ENCODE measurements at regions not wholly inside any gene's neighbourhood (a gene's known extent, or its start where the extent isn't known, plus 50 kb on each side); places are given as distances from the start of the nearest gene placed in this dataset.

DNA sequence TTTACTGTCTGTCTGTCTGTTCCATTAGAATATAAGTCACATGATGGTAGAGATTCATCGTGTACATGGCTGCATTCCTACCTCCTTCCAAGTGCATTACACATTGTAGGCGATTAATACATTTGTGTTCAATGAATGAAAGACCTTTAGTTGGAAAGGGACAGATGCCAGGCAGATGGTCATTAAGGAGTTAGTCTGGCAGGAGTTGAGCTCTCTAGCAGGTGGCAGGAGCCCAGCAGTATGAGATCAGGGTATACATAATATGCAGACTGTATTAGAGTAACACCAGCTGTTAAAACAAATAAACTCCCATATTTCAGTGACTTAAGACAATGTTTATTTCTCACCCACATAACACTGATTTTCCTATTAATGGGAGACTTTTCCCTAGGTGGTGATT, 147.7 kb upstream of the LARGE1 start:
- Histone ChIP-seq H3K4me3 (ENCODE audit: low read depth, low read length) (no peak overlapping the region), H3K36me3 (ENCODE audit: control insufficient read depth, insufficient read depth, low read length) (no peaks in the 10 kb centered on the region), H3K27me3 (ENCODE audit: control insufficient read depth, insufficient read depth, low read length) (no peaks in the 10 kb centered on the region)
- TF ChIP-seq, protein P1, sequence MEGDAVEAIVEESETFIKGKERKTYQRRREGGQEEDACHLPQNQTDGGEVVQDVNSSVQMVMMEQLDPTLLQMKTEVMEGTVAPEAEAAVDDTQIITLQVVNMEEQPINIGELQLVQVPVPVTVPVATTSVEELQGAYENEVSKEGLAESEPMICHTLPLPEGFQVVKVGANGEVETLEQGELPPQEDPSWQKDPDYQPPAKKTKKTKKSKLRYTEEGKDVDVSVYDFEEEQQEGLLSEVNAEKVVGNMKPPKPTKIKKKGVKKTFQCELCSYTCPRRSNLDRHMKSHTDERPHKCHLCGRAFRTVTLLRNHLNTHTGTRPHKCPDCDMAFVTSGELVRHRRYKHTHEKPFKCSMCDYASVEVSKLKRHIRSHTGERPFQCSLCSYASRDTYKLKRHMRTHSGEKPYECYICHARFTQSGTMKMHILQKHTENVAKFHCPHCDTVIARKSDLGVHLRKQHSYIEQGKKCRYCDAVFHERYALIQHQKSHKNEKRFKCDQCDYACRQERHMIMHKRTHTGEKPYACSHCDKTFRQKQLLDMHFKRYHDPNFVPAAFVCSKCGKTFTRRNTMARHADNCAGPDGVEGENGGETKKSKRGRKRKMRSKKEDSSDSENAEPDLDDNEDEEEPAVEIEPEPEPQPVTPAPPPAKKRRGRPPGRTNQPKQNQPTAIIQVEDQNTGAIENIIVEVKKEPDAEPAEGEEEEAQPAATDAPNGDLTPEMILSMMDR (IDR thresholded peaks at IDR 0.05; ENCODE audit: insufficient read depth, low read depth, low read length): no peak
- ChIA-PET POLR2A (no interaction called here), CTCF (no interaction called here)
- no peak for DNase-seq (ENCODE audit: low read depth)

DNA sequence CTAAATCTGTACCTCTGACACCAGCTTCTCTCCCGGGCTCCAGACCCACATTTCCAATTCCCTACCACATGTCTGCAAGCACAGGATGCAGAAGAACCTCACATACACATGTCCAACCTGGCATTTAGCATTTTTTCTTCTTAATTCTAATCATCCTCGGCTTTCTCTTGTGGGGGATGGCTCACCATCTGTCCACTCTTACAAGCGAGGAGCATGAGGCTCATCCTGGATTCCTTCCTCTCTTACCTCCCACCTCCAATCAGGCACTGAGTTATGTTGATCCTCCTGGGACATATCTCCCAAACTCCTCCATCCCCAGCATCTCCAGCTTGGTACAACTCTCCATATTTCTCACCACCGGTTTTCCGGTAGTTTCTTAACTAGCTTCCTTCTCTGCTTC, 149.8 kb upstream of the LARGE1 start:
- no peak overlapping the region for H3K4me3 ChIP-seq (ENCODE audit: low read depth, low read length)
- no peaks in the 10 kb centered on the region for H3K27me3 ChIP-seq (ENCODE audit: control insufficient read depth, insufficient read depth, low read length)
- TF ChIP-seq, protein P1 (IDR thresholded peaks at IDR 0.05; ENCODE audit: insufficient read depth, low read depth, low read length): no peak
- POLR2A ChIA-PET: no interaction called here
- no peaks in the 10 kb centered on the region for H3K36me3 ChIP-seq (ENCODE audit: control insufficient read depth, insufficient read depth, low read length)
- CTCF ChIA-PET: no interaction called here
- no peak for DNase-seq (ENCODE audit: low read depth)

DNA sequence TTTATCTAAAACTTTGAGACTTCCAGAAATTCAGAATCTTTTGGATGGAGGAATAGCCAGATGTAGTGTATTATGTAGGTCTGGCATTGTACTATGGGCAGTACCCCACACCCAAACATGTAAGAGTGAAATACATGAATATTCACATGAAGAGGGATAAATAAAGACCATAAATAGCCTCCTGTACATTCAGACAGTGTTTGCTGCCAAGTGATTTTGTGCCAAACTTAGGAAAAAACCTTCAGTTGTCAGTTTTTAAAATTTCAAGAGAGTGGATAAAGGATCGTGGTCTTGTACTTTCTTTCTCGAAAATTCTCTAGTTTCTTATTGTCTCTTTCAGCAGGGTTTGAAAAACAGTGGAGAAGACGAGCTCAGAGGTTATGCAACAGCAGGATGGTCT, 150.3 kb upstream of the LARGE1 start:
- H3K4me3 ChIP-seq (ENCODE audit: low read depth, low read length): no peak overlapping the region
- no peak for DNase-seq (ENCODE audit: low read depth)

DNA sequence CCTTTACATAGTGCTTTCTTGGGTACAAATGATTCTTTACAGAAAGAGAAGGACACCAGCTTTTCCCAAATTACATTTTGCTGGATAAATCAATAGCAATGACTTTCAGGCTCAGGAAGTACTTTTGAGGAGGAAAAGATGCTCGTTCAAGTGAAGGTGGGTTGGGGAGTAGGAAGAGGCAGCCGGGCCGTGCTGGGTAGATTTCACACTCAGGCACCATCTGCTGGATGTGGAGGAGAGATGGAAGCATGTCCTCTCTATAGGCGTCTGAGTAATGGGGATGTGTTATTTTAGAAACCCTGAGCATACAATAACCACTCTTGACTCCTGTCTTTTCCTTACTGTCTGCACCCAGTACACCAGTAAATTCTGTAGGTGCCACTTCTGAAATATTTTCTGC, 152.3 kb upstream of the LARGE1 start:
- H3K27me3 ChIP-seq (ENCODE audit: control insufficient read depth, insufficient read depth, low read length): no peaks in the 10 kb centered on the region
- ChIA-PET POLR2A (no interaction called here), CTCF (no interaction called here)
- TF ChIP-seq, protein P1 (IDR thresholded peaks at IDR 0.05; ENCODE audit: insufficient read depth, low read depth, low read length): no peak
- H3K36me3 ChIP-seq (ENCODE audit: control insufficient read depth, insufficient read depth, low read length): no peaks in the 10 kb centered on the region
- DNase-seq (ENCODE audit: low read depth): no peak
- no peak overlapping the region for H3K4me3 ChIP-seq (ENCODE audit: low read depth, low read length)

More for the DNA sequence above, 150.3 kb upstream of the LARGE1 start:
- Histone ChIP-seq H3K27me3 (ENCODE audit: control insufficient read depth, insufficient read depth, low read length) (no peaks in the 10 kb centered on the region), H3K36me3 (ENCODE audit: control insufficient read depth, insufficient read depth, low read length) (no peaks in the 10 kb centered on the region)
- TF ChIP-seq, protein P1 (IDR thresholded peaks at IDR 0.05; ENCODE audit: insufficient read depth, low read depth, low read length): no peak
- ChIA-PET CTCF (no interaction called here), POLR2A (no interaction called here)

DNA sequence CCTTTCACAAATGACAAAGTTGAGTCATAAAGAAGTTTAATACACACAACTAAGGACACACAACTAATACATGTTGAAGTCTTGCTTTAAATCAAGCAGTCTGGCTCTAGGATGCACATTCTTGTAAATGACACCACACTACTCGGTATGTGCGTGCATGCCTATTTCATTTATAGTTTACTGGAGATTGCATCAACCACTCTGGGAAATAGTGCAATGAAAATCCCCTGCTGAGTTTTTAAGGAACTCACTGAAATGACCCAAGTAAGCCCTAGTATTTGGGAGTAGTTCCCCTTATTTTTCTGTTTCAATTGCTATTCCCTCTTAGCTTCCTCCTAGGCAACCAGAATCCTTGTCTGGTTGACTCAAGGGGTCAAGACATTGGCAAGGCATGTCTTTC, 160.2 kb upstream of the LARGE1 start:
- ChIA-PET CTCF (no interaction called here), POLR2A (no interaction called here)
- DNase-seq (ENCODE audit: low read depth): no peak
- Histone ChIP-seq H3K27me3 (ENCODE audit: control insufficient read depth, insufficient read depth, low read length) (no peaks in the 10 kb centered on the region), H3K4me3 (ENCODE audit: low read depth, low read length) (no peak overlapping the region), H3K36me3 (ENCODE audit: control insufficient read depth, insufficient read depth, low read length) (no peaks in the 10 kb centered on the region)
- TF ChIP-seq, protein P1 (IDR thresholded peaks at IDR 0.05; ENCODE audit: insufficient read depth, low read depth, low read length): no peak
